22Rv1 (cell line): ENCODE measurements at regions not wholly inside any gene's neighbourhood (a gene's known extent, or its start where the extent isn't known, plus 50 kb on each side); places are given as distances from the start of the nearest gene placed in this dataset.

Source experiments
- H3K27ac ChIP-seq: fragments of 450-650 bp; 2 replicates; pipeline ENCODE4 v1.5.1; 2017
- CTCF ChIP-seq: fragments of 450-650 bp; IDR thresholded peaks from 2 replicates; pipeline ENCODE4 v1.5.1; 2017; ENCODE audit warnings: mild to moderate bottlenecking
- ZFX ChIP-seq: fragments of 450-650 bp; IDR thresholded peaks from 2 replicates; pipeline ENCODE4 v1.6.1; 2017; ENCODE audit warnings: antibody characterized with exemption, borderline replicate concordance

GRCh38 chr10:109430043-109430760 lies 493.1 kb downstream of the XPNPEP1 start:
- TF ChIP-seq CTCF (no peak), ZFX (no peak)

GRCh38 chr10:109428775-109429491 lies 494.4 kb downstream of the XPNPEP1 start:
- TF ChIP-seq ZFX: no peak
- TF ChIP-seq CTCF: no peak
- no peak overlapping the region for H3K27ac ChIP-seq

More at GRCh38 chr10:109430043-109430760, 493.1 kb downstream of the XPNPEP1 start:
- H3K27ac ChIP-seq: no peak overlapping the region

GRCh38 chr10:109427411-109427810 lies 495.9 kb downstream of the XPNPEP1 start:
- no peak overlapping the region for H3K27ac ChIP-seq
- TF ChIP-seq CTCF (no peak), ZFX (no peak)

GRCh38 chr10:109426987-109427386 lies 496.3 kb downstream of the XPNPEP1 start:
- H3K27ac ChIP-seq: no peak overlapping the region
- TF ChIP-seq ZFX (no peak), CTCF (no peak)

- no peak overlapping the region for H3K27ac ChIP-seq
- TF ChIP-seq ZFX (no peak), CTCF (no peak)
These were observed 504.5 kb downstream of the XPNPEP1 start for GRCh38 chr10:109418795-109419194.

- no peak for TF ChIP-seq ZFX
- TF ChIP-seq CTCF: no peak
- H3K27ac ChIP-seq: no peak overlapping the region
These were observed 505.5 kb downstream of the XPNPEP1 start for GRCh38 chr10:109417803-109418202.

- TF ChIP-seq CTCF (no peak), ZFX (no peak)
- no peak overlapping the region for H3K27ac ChIP-seq
These were observed 511.0 kb downstream of the XPNPEP1 start for GRCh38 chr10:109412353-109412752.
